Lower leg skin (tissue), 3 donors: ENCODE measurements at regions not wholly inside any gene's neighbourhood (a gene's known extent, or its start where the extent isn't known, plus 50 kb on each side); places are given as distances from the start of the nearest gene placed in this dataset.

ENCODE experiments used
- POLR2A ChIP-seq, 2 donors: fragments of 450-650 bp; IDR thresholded peaks; one replicate each; pipeline ENCODE4 v1.6.1; 2016 to 2017; ENCODE audit warnings: antibody characterized with exemption in 2 of 2, mild to moderate bottlenecking in 1 of 2, moderate library complexity in 1 of 2
- TF ChIP-seq, protein P1 (sequence below), 3 donors: fragments of 450-650 bp; IDR thresholded peaks; one replicate each; pipeline ENCODE4 v1.5.1; 2016; ENCODE audit warnings: antibody characterized with exemption in 3 of 3, mild to moderate bottlenecking in 3 of 3, moderate library complexity in 2 of 3

DNA sequence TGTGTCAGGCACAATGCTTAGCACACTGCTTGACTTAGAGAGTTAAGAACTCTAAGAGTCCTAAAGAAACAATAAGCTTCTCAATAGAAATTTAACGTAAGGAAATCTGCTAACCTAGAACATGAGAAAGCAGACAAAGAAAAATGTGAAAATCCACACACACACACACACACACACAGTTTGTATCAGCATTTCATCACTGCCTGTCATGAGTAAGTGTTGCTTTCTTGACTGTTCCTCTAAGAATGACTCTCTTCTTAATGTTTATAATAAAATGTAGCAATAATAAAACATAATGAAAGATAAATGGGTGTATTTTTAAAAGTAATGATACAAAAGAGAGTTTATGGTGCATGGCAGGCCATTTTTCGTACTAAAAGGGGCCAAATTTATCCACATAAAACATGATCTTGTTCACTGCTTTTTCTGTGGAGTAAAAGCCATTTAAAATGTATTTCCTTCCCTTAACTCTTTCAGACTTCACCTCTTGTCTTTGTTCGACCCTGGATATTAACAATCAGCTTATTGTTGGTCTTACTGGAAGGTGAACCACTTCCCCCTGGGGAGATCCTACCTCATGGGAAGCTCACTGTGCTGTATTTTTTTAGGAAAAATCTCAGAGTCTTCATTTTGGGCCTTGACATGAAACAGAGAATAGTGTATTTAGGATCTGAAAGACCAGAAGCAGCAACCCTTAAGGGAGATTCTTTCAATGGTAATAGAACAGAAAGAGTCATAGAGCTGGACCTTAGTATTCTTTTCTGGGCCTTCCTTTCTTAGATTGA lies 107.3 kb upstream of the ANKRD55 start:
- TF ChIP-seq, protein P1, sequence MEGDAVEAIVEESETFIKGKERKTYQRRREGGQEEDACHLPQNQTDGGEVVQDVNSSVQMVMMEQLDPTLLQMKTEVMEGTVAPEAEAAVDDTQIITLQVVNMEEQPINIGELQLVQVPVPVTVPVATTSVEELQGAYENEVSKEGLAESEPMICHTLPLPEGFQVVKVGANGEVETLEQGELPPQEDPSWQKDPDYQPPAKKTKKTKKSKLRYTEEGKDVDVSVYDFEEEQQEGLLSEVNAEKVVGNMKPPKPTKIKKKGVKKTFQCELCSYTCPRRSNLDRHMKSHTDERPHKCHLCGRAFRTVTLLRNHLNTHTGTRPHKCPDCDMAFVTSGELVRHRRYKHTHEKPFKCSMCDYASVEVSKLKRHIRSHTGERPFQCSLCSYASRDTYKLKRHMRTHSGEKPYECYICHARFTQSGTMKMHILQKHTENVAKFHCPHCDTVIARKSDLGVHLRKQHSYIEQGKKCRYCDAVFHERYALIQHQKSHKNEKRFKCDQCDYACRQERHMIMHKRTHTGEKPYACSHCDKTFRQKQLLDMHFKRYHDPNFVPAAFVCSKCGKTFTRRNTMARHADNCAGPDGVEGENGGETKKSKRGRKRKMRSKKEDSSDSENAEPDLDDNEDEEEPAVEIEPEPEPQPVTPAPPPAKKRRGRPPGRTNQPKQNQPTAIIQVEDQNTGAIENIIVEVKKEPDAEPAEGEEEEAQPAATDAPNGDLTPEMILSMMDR (IDR thresholded peaks at IDR 0.05), result no peak
- no peak for TF ChIP-seq POLR2A (IDR thresholded peaks at IDR 0.05)
